IPS-18c (cell line): ENCODE measurements at regions not wholly inside any gene's neighbourhood (a gene's known extent, or its start where the extent isn't known, plus 50 kb on each side); places are given as distances from the start of the nearest gene placed in this dataset.

Experiments used
- H3K4me3 ChIP-seq: 2 replicates; pipeline ENCODE4 v1.7.0; 2013; ENCODE audit warnings: low read depth, mild to moderate bottlenecking, low read length, moderate library complexity; ENCODE audit not compliant: insufficient read depth
- H3K9me3 ChIP-seq: one replicate; pipeline ENCODE4 v1.6.1; 2013; ENCODE audit warnings: mild to moderate bottlenecking, low read length, moderate library complexity; ENCODE audit not compliant: control insufficient read depth, insufficient read depth

GRCh38 chr14:98366429-98366828, 905.6 kb downstream of the BCL11B start:
- H3K4me3 ChIP-seq, result no peak overlapping the region
- peaks cover 4% of the 10 kb centered on the region for H3K9me3 ChIP-seq

GRCh38 chr14:98368221-98368620, 903.8 kb downstream of the BCL11B start:
- Histone ChIP-seq H3K9me3 (peaks cover 4% of the 10 kb centered on the region), H3K4me3 (no peak overlapping the region)

- Histone ChIP-seq H3K9me3 (peaks cover 4% of the 10 kb centered on the region), H3K4me3 (no peak overlapping the region)
Observed at GRCh38 chr14:98368916-98369315, 903.1 kb downstream of the BCL11B start.

GRCh38 chr14:98369344-98369743, 902.7 kb downstream of the BCL11B start:
- Histone ChIP-seq H3K9me3 (peaks cover 4% of the 10 kb centered on the region), H3K4me3 (no peak overlapping the region)

- H3K9me3 ChIP-seq, result peaks cover 4% of the 10 kb centered on the region
- no peak overlapping the region for H3K4me3 ChIP-seq
Observed at GRCh38 chr14:98370352-98370751, 901.6 kb downstream of the BCL11B start.

GRCh38 chr14:98371141-98371540, 900.9 kb downstream of the BCL11B start:
- Histone ChIP-seq H3K9me3 (peaks cover 4% of the 10 kb centered on the region), H3K4me3 (no peak overlapping the region)

- H3K9me3 ChIP-seq, result no peaks in the 10 kb centered on the region
Observed at GRCh38 chr14:98374136-98374535, 897.9 kb downstream of the BCL11B start.

GRCh38 chr14:98375566-98375965, 896.4 kb downstream of the BCL11B start:
- no peaks in the 10 kb centered on the region for H3K9me3 ChIP-seq
- no peak overlapping the region for H3K4me3 ChIP-seq

More at GRCh38 chr14:98374136-98374535, 897.9 kb downstream of the BCL11B start:
- no peak overlapping the region for H3K4me3 ChIP-seq

GRCh38 chr14:98379830-98380229, 892.2 kb downstream of the BCL11B start:
- H3K9me3 ChIP-seq, result no peaks in the 10 kb centered on the region
- H3K4me3 ChIP-seq, result no peak overlapping the region

- H3K9me3 ChIP-seq, result no peaks in the 10 kb centered on the region
- H3K4me3 ChIP-seq, result no peak overlapping the region
Observed at GRCh38 chr14:98382662-98383061, 889.3 kb downstream of the BCL11B start.

GRCh38 chr14:98385851-98386250, 886.1 kb downstream of the BCL11B start:
- Histone ChIP-seq H3K4me3 (no peak overlapping the region), H3K9me3 (peaks cover 2% of the 10 kb centered on the region)

GRCh38 chr14:98391061-98391460, 880.9 kb downstream of the BCL11B start:
- Histone ChIP-seq H3K4me3 (no peak overlapping the region), H3K9me3 (peaks cover 2% of the 10 kb centered on the region)

GRCh38 chr14:98393527-98393926, 878.5 kb downstream of the BCL11B start:
- Histone ChIP-seq H3K9me3 (peaks cover 2% of the 10 kb centered on the region), H3K4me3 (no peak overlapping the region)

- no peaks in the 10 kb centered on the region for H3K9me3 ChIP-seq
Observed at GRCh38 chr14:98404811-98405210, 867.2 kb downstream of the BCL11B start.

GRCh38 chr14:98408024-98408555, 863.9 kb downstream of the BCL11B start:
- Histone ChIP-seq H3K9me3 (no peaks in the 10 kb centered on the region), H3K4me3 (no peak overlapping the region)

More at GRCh38 chr14:98404811-98405210, 867.2 kb downstream of the BCL11B start:
- H3K4me3 ChIP-seq, result no peak overlapping the region

GRCh38 chr14:98408713-98409112, 863.3 kb downstream of the BCL11B start:
- Histone ChIP-seq H3K9me3 (no peaks in the 10 kb centered on the region), H3K4me3 (no peak overlapping the region)

GRCh38 chr14:98411154-98411553, 860.8 kb downstream of the BCL11B start:
- H3K4me3 ChIP-seq, result no peak overlapping the region
- no peaks in the 10 kb centered on the region for H3K9me3 ChIP-seq

- no peaks in the 10 kb centered on the region for H3K9me3 ChIP-seq
- H3K4me3 ChIP-seq, result no peak overlapping the region
Observed at GRCh38 chr14:98412431-98412830, 859.6 kb downstream of the BCL11B start.

GRCh38 chr14:98415766-98416165, 856.2 kb downstream of the BCL11B start:
- Histone ChIP-seq H3K4me3 (no peak overlapping the region), H3K9me3 (no peaks in the 10 kb centered on the region)
